MM.1S (cell line): ENCODE measurements at regions not wholly inside any gene's neighbourhood (a gene's known extent, or its start where the extent isn't known, plus 50 kb on each side); places are given as distances from the start of the nearest gene placed in this dataset.

ENCODE experiments used
- EZH2 ChIP-seq: fragments of 300-600 bp; sonication (generic); optimal IDR thresholded peaks from 2 replicates; pipeline ENCODE3; 2017; ENCODE audit warnings: low read depth, mild to moderate bottlenecking, antibody characterized with exemption, low read length, mixed read lengths
- TF ChIP-seq, protein P1 (sequence below): fragments of 300-600 bp; sonication (generic); IDR thresholded peaks from 2 replicates; pipeline ENCODE4 v1.5.1; 2016; ENCODE audit warnings: antibody characterized with exemption, low read length, mixed read lengths

- TF ChIP-seq, protein P1, sequence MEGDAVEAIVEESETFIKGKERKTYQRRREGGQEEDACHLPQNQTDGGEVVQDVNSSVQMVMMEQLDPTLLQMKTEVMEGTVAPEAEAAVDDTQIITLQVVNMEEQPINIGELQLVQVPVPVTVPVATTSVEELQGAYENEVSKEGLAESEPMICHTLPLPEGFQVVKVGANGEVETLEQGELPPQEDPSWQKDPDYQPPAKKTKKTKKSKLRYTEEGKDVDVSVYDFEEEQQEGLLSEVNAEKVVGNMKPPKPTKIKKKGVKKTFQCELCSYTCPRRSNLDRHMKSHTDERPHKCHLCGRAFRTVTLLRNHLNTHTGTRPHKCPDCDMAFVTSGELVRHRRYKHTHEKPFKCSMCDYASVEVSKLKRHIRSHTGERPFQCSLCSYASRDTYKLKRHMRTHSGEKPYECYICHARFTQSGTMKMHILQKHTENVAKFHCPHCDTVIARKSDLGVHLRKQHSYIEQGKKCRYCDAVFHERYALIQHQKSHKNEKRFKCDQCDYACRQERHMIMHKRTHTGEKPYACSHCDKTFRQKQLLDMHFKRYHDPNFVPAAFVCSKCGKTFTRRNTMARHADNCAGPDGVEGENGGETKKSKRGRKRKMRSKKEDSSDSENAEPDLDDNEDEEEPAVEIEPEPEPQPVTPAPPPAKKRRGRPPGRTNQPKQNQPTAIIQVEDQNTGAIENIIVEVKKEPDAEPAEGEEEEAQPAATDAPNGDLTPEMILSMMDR, result no peak
- TF ChIP-seq EZH2, result no peak
Measured at GRCh38 chrX:10104958-10105658, 51.7 kb upstream of the CLCN4 start.
